ENCODE measurements at regions not wholly inside any gene's neighbourhood (a gene's known extent, or its start where the extent isn't known, plus 50 kb on each side); places are given as distances from the start of the nearest gene placed in this dataset.

DNA sequence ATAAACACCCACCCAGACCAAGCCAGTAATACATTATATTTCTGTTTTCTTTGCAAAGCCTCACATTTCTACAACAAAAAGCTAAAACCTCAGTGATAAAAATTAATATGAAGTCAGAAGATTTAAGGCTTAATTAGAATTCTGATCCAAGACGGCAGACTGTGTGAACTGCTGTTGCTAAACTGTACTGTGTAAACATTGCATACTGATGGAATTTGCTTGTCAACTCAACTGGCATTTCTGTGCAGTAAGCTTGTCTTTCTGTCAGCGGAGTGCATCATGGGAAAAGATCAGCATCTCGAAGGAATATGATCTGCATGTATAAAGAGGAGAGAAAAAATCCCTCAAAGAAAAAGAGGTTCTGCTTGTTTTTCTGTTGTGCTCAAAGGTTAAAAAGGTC is 69.4 kb upstream of the SPANXB1 start:
- TF ChIP-seq EZH2 (IDR thresholded peaks at IDR 0.05; ENCODE audit: insufficient read depth, poor library complexity, severe bottlenecking) (no peak), EZH2phosphoT487 (IDR thresholded peaks at IDR 0.05; ENCODE audit: insufficient read depth, low read depth) (no peak)
